ENCODE measurements at regions not wholly inside any gene's neighbourhood (a gene's known extent, or its start where the extent isn't known, plus 50 kb on each side); places are given as distances from the start of the nearest gene placed in this dataset.
"Not testable (repeated sequence)": the region's sequence is repeated elsewhere in the genome, so short reads cannot be mapped to it uniquely, and the experiment has no call there.

DNA sequence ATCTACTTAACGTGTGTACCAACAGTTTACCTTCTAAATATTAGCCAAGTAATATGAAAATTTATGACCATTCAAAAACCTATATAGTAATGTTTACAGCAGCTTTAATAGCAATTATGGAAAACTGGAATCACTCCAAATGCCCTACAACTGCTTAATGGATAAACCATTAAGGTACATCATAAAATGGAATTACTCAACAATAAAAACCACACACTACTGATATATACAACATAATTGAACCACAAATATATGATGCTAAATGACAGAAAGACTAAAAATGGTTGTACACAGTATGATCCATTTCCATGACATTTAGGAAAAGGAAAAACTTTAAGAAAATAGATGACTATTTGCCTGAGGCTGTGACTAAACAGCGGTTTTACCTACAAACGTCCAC lies 467.1 kb upstream of the EPHA6 start:
- H3K27ac Mint-ChIP-seq = no peak overlapping the region
- ChIA-PET CTCF (no interaction called here), POLR2A (no interaction called here)
- DNase-seq = no peak
- intact Hi-C loops (cut with micrococcal nuclease) = no loop called here
- H3K4me3 Mint-ChIP-seq = no peak overlapping the region
- no peaks in the 10 kb centered on the region for H3K36me3 Mint-ChIP-seq
- H3K9me3 Mint-ChIP-seq = peaks cover 8% of the 10 kb centered on the region
- no peaks in the 10 kb centered on the region for H3K27me3 Mint-ChIP-seq
- H3K4me1 Mint-ChIP-seq (ENCODE audit: low read depth) = no peaks in the 10 kb centered on the region

- CTCF ChIA-PET, DNase-seq, H3K27ac Mint-ChIP-seq: not testable (repeated sequence)
These were observed 462.8 kb upstream of the EPHA6 start for GRCh38 chr3:96351598-96351997.

DNA sequence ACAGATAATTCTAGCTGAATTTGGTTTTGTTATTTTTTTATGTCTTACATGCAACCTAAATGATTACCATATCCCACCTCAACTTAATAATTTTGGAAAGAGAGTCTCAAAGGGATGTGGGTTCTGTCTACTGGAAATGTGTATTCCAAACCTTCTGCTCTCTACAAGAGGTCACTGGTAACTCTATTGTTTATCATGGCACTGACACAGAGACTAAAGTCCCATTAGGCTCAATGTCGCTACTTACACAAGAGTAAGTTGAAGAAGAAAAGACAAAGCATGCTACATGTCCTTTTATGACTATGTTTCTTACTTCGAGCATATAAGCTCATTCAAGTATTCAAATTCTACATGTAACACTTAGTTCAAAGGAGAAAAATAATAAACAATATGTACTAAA lies 460.3 kb upstream of the EPHA6 start:
- POLR2A ChIA-PET = no interaction called here
- H3K27ac Mint-ChIP-seq = no peak overlapping the region
- CTCF ChIA-PET = no interaction called here

More at GRCh38 chr3:96351598-96351997, 462.8 kb upstream of the EPHA6 start:
- H3K9me3 Mint-ChIP-seq = peaks cover 11% of the 10 kb centered on the region
- H3K4me1 Mint-ChIP-seq (ENCODE audit: low read depth); intact Hi-C loops (cut with micrococcal nuclease); POLR2A ChIA-PET; H3K27me3 Mint-ChIP-seq; H3K4me3 Mint-ChIP-seq; H3K36me3 Mint-ChIP-seq: not testable (repeated sequence)

DNA sequence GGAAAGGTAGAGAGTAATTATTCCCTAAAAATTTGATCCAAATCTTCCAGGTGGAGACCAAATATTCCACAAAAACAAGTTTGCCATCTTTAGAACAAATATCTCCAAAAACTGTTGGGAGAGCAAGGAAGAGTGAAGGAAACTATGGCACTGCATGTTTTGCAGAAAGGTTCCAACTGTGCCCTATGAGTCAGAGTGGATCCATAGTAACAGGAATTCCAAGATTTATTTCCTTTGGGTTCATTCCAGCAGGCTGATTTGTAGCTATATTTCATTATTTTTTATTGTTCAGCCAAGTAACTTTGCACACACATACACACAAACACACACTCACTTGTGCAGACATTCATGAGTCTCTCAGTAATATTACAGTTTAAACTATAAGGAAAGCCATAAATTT lies 459.7 kb upstream of the EPHA6 start:
- intact Hi-C loops (cut with micrococcal nuclease) = no loop called here
- no peak overlapping the region for H3K4me3 Mint-ChIP-seq
- H3K4me1 Mint-ChIP-seq (ENCODE audit: low read depth) = no peaks in the 10 kb centered on the region
- ChIA-PET POLR2A (no interaction called here), CTCF (no interaction called here)
- peaks cover 19% of the 10 kb centered on the region for H3K9me3 Mint-ChIP-seq
- H3K27ac Mint-ChIP-seq = no peak overlapping the region
- H3K27me3 Mint-ChIP-seq = no peaks in the 10 kb centered on the region
- DNase-seq = no peak
- H3K36me3 Mint-ChIP-seq = no peaks in the 10 kb centered on the region

More for the DNA sequence above, 460.3 kb upstream of the EPHA6 start:
- no peaks in the 10 kb centered on the region for H3K27me3 Mint-ChIP-seq
- DNase-seq = no peak
- H3K36me3 Mint-ChIP-seq = no peaks in the 10 kb centered on the region
- intact Hi-C loops (cut with micrococcal nuclease) = no loop called here
- H3K9me3 Mint-ChIP-seq = peaks cover 18% of the 10 kb centered on the region
- H3K4me1 Mint-ChIP-seq (ENCODE audit: low read depth) = no peaks in the 10 kb centered on the region
- no peak overlapping the region for H3K4me3 Mint-ChIP-seq

- H3K36me3 Mint-ChIP-seq = no peaks in the 10 kb centered on the region
- CTCF ChIA-PET = interaction anchor here (0.7 kb wide), 1 partner anchor 14 kb away, joined by 3 read pairs; no protein-coding TSS in a partner anchor
- H3K4me1 Mint-ChIP-seq (ENCODE audit: low read depth) = no peaks in the 10 kb centered on the region
- no peak overlapping the region for H3K4me3 Mint-ChIP-seq
- H3K9me3 Mint-ChIP-seq = peaks cover 17% of the 10 kb centered on the region
- H3K27ac Mint-ChIP-seq = no peak overlapping the region
- DNase-seq = no peak
- POLR2A ChIA-PET = no interaction called here
- H3K27me3 Mint-ChIP-seq = no peaks in the 10 kb centered on the region
- intact Hi-C loops (cut with micrococcal nuclease) = no loop called here
These were observed 453.2 kb upstream of the EPHA6 start for GRCh38 chr3:96361241-96361640.

DNA sequence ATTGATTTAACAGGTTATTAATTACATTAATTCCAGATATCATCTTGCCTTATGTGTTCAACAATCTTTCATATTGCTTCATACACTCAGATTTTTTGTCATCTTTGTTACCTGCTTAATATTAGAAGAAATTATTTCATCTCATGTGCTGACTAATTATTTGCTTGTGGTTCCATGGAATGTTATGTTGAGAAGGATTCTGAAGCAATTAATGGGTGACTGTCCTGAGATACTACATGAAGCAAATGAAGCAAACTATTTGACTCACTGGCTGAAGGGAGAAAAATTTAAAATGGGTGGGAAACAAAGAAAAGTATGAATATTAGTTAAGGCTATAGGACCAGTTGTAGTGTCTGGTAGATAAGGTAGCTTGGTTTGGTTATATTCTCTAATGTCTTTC lies 443.8 kb upstream of the EPHA6 start:
- no peaks in the 10 kb centered on the region for H3K36me3 Mint-ChIP-seq
- H3K27me3 Mint-ChIP-seq = no peaks in the 10 kb centered on the region
- H3K9me3 Mint-ChIP-seq = peaks cover 10% of the 10 kb centered on the region
- DNase-seq = no peak
- no peak overlapping the region for H3K27ac Mint-ChIP-seq
- intact Hi-C loops (cut with micrococcal nuclease) = no loop called here
- no peaks in the 10 kb centered on the region for H3K4me1 Mint-ChIP-seq (ENCODE audit: low read depth)
- ChIA-PET CTCF (no interaction called here), POLR2A (no interaction called here)
- no peak overlapping the region for H3K4me3 Mint-ChIP-seq

DNA sequence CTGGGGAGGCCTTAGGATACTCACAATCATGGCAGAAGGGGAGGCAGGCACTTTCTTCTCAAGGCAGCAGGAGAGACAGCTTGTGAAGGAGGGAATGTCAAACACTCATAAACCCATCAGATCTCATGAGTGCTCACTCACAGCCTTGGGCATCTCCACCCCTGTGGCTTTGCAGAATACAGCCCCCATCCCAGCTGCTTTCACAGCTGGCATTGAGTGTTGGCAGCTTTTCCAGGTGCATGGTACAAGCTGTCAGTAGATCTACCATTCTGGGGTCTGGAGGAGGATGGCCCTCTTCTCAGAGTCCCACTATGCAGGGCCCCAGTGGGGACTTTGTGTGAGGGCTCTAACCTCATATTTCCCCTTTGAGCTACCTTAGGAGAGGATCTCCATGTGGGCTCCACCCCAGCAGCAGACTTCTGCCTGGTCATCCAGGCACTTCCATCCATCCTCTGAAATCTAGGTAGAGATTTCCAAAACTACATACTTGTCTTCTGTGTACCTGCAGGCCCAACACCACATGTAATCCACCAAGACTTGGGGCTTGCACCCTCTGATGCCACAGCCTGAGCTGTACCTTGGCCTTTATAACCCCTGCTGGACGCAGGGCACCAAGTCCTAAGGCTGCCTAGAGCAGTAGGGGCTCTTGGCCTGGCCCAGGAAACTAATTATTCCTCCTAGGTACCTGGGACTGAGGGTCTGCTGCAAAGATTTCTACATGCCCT lies 404.2 kb upstream of the EPHA6 start:
- Mint-ChIP-seq H3K27ac (no peak overlapping the region), H3K27me3 (no peaks in the 10 kb centered on the region), H3K4me3 (no peak overlapping the region), H3K36me3 (no peaks in the 10 kb centered on the region), H3K9me3 (peaks cover 12% of the 10 kb centered on the region), H3K4me1 (ENCODE audit: low read depth) (no peaks in the 10 kb centered on the region)
- ChIA-PET POLR2A (no interaction called here), CTCF (no interaction called here)
- no peak for DNase-seq
- intact Hi-C loops (cut with micrococcal nuclease) = no loop called here

DNA sequence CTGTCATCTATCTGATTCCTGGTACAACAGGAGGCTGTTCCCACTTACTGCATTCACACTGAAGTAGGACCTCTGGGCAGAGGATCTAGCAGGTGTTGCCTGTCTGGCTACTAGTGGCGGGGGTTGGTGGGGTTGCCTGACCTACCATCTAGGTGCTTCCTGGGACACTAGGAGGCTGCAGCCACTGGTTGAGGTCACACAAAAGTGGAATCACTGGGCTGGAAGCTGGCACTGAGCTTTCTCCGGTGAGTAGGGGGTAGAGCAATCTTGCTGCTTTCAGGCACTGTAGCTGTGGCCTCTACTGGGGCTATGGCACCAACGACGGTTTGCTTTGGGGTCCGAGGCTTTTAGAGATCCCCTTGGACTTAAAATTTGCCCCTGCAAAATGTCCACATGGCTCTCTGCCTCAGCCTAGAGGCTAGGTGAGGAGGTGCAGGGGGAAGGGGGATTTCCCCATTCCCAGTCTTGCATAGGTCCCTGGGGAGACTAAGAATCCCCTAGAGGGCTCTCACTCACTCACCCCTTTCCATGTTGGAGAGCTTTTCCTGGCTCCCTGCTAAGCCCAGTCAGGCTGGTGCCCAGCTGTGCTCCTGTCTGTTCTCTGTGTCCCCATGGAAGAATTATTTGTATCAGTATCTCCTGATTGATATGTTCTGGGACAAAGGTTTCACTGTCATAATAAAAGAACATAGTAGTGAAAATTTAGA lies 397.7 kb upstream of the EPHA6 start:
- Mint-ChIP-seq H3K4me3 (no peak overlapping the region), H3K27ac (no peak overlapping the region)

GRCh38 chr3:96428097-96428496 lies 386.3 kb upstream of the EPHA6 start:
- no peak overlapping the region for H3K27ac Mint-ChIP-seq
- H3K4me3 Mint-ChIP-seq = no peak overlapping the region
- intact Hi-C loops (cut with micrococcal nuclease) = no loop called here
- H3K4me1 Mint-ChIP-seq (ENCODE audit: low read depth) = no peaks in the 10 kb centered on the region
- no peaks in the 10 kb centered on the region for H3K36me3 Mint-ChIP-seq
- DNase-seq = no peak
- ChIA-PET CTCF (no interaction called here), POLR2A (no interaction called here)
- H3K9me3 Mint-ChIP-seq = peaks cover 3% of the 10 kb centered on the region
- no peaks in the 10 kb centered on the region for H3K27me3 Mint-ChIP-seq

More for the DNA sequence above, 397.7 kb upstream of the EPHA6 start:
- H3K27me3 Mint-ChIP-seq = no peaks in the 10 kb centered on the region
- H3K36me3 Mint-ChIP-seq = no peaks in the 10 kb centered on the region
- DNase-seq = no peak
- H3K4me1 Mint-ChIP-seq (ENCODE audit: low read depth) = no peaks in the 10 kb centered on the region
- ChIA-PET POLR2A (no interaction called here), CTCF (no interaction called here)
- intact Hi-C loops (cut with micrococcal nuclease) = no loop called here
- peaks cover 4% of the 10 kb centered on the region for H3K9me3 Mint-ChIP-seq

DNA sequence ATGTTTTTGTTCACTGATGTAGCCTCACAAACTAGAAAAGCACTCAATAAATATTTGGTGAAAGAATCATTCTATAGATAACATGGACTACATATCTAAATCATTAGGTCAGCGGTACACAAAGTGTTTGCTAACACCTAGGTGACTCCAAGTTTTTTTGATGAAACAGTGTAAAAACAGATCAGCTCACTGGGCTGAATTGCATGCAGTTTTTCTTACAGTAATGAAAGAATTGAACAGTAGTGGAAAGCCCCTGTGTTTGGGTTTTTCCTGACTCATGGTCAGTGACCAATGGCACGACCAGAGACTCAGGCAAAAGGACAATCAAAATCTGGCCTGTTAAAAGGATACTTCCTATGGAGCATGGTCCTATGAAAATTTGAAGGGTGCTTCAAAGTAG lies 384.3 kb upstream of the EPHA6 start:
- POLR2A ChIA-PET = no interaction called here

GRCh38 chr3:96434651-96435050 lies 379.7 kb upstream of the EPHA6 start:
- no peaks in the 10 kb centered on the region for H3K36me3 Mint-ChIP-seq
- no peaks in the 10 kb centered on the region for H3K27me3 Mint-ChIP-seq
- no peak for DNase-seq
- no peak overlapping the region for H3K27ac Mint-ChIP-seq
- H3K4me3 Mint-ChIP-seq = no peak overlapping the region
- CTCF ChIA-PET = no interaction called here
- intact Hi-C loops (cut with micrococcal nuclease) = no loop called here
- H3K4me1 Mint-ChIP-seq (ENCODE audit: low read depth) = no peaks in the 10 kb centered on the region
- peaks cover 3% of the 10 kb centered on the region for H3K9me3 Mint-ChIP-seq
- POLR2A ChIA-PET = no interaction called here

More for the DNA sequence above, 384.3 kb upstream of the EPHA6 start:
- Mint-ChIP-seq H3K4me1 (ENCODE audit: low read depth) (no peaks in the 10 kb centered on the region), H3K36me3 (no peaks in the 10 kb centered on the region), H3K27ac (no peak overlapping the region), H3K27me3 (no peaks in the 10 kb centered on the region), H3K4me3 (no peak overlapping the region), H3K9me3 (peaks cover 3% of the 10 kb centered on the region)
- CTCF ChIA-PET = no interaction called here
- no peak for DNase-seq
- intact Hi-C loops (cut with micrococcal nuclease) = no loop called here

- H3K9me3 Mint-ChIP-seq = peaks cover 1% of the 10 kb centered on the region
- CTCF ChIA-PET = no interaction called here
- intact Hi-C loops (cut with micrococcal nuclease) = no loop called here
- no peaks in the 10 kb centered on the region for H3K36me3 Mint-ChIP-seq
- DNase-seq = no peak
- no peak overlapping the region for H3K4me3 Mint-ChIP-seq
- POLR2A ChIA-PET = no interaction called here
- no peaks in the 10 kb centered on the region for H3K4me1 Mint-ChIP-seq (ENCODE audit: low read depth)
- H3K27me3 Mint-ChIP-seq = no peaks in the 10 kb centered on the region
- no peak overlapping the region for H3K27ac Mint-ChIP-seq
These were observed 365.0 kb upstream of the EPHA6 start for GRCh38 chr3:96449346-96449745.

DNA sequence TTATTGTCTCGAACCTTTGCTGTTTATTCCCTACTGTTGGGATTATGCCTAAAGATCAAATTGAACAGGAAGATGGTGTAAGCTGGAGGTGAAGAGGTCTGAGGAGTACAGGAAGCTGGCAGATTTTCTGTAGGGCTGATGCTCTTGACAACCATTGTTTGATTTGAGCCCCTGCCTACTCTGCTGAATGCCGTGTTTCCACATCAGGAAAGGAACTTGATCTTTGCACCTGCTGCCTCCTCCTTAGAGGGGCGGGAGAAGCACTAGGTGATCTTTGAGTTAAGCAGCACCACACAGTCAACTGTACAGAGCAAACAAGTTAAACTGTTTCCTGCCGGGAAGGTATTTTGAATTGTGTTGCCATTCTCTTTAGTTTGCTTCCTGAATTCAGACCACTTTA lies 364.6 kb upstream of the EPHA6 start:
- Mint-ChIP-seq H3K4me3 (no peak overlapping the region), H3K4me1 (ENCODE audit: low read depth) (no peaks in the 10 kb centered on the region), H3K36me3 (no peaks in the 10 kb centered on the region), H3K9me3 (no peaks in the 10 kb centered on the region), H3K27ac (no peak overlapping the region), H3K27me3 (no peaks in the 10 kb centered on the region)
- ChIA-PET CTCF (no interaction called here), POLR2A (no interaction called here)
- intact Hi-C loops (cut with micrococcal nuclease) = no loop called here
- no peak for DNase-seq

All from activated CD4-positive, alpha-beta memory T cell treated with anti-CD3 and anti-CD28 coated beads for 36 hours (primary cell).